AG04449 (cell line): ENCODE measurements at regions not wholly inside any gene's neighbourhood (a gene's known extent, or its start where the extent isn't known, plus 50 kb on each side); places are given as distances from the start of the nearest gene placed in this dataset.

Source experiments
- CTCF ChIA-PET: fragments of 350-600 bp; formaldehyde crosslinking; extraction: SDS; loops from one replicate; lab custom pipeline; 2021; ENCODE audit warnings: antibody characterized with exemption; lab: Yijun Ruan, JAX
- POLR2A ChIA-PET: fragments of 400-600, 350-600 bp; formaldehyde crosslinking; extraction: SDS; loops from one replicate; lab custom pipeline; 2020; ENCODE audit warnings: antibody characterized with exemption, inconsistent platforms; lab: Yijun Ruan, JAX
- DNase-seq: peaks from one replicate; pipeline ENCODE4 v3.0.0-alpha.2; 2010; ENCODE audit warnings: low read depth, low spot score
- H3K4me3 ChIP-seq: 2 replicates; pipeline ENCODE4 v1.5.1; 2011; ENCODE audit warnings: low read depth, mild to moderate bottlenecking, control low read depth, low read length
- CTCF ChIP-seq: IDR thresholded peaks from one replicate; pipeline ENCODE4 v1.5.1; 2011; ENCODE audit warnings: mild to moderate bottlenecking, moderate library complexity, low read length, control low read depth, inconsistent platforms; ENCODE audit not compliant: insufficient read depth; ENCODE audit errors: missing control alignments

- ChIA-PET POLR2A (no interaction called here), CTCF (interaction anchor here (1.2 to 5.9 kb wide), 2 partner anchors 9 to 13 kb away, joined by 3 to 47 read pairs; no protein-coding TSS in a partner anchor)
- DNase-seq, result no peak
- no peak for TF ChIP-seq CTCF
- no peak overlapping the region for H3K4me3 ChIP-seq
Measured at GRCh38 chr1:234705615-234706014, 95.6 kb upstream of the IRF2BP2 start.

- POLR2A ChIA-PET, result no interaction called here
- no peak overlapping the region for H3K4me3 ChIP-seq
- no peak for DNase-seq
- no peak for TF ChIP-seq CTCF
- CTCF ChIA-PET, result interaction anchor here (1.1 to 5.9 kb wide), 4 partner anchors 7 to 217 kb away, joined by 3 to 47 read pairs (median 3); no protein-coding TSS in a partner anchor
Measured at GRCh38 chr1:234704106-234704887, 94.3 kb upstream of the IRF2BP2 start.

- DNase-seq, result no peak
- ChIA-PET CTCF (interaction anchor here (1.7 to 5.9 kb wide), 2 partner anchors 8 to 10 kb away, joined by 4 to 47 read pairs; no protein-coding TSS in a partner anchor), POLR2A (no interaction called here)
- no peak for TF ChIP-seq CTCF
- no peak overlapping the region for H3K4me3 ChIP-seq
Measured at GRCh38 chr1:234702342-234703000, 92.5 kb upstream of the IRF2BP2 start.

GRCh38 chr1:234701737-234702341 is 91.9 kb upstream of the IRF2BP2 start:
- ChIA-PET CTCF (interaction anchor here (0.7 to 5.9 kb wide), 3 partner anchors 9 to 389 kb away, joined by 3 to 47 read pairs (median 4); no protein-coding TSS in a partner anchor), POLR2A (no interaction called here)
- DNase-seq, result no peak
- no peak overlapping the region for H3K4me3 ChIP-seq
- TF ChIP-seq CTCF, result no peak

GRCh38 chr1:234699795-234700665 is 90.1 kb upstream of the IRF2BP2 start:
- ChIA-PET POLR2A (interaction anchor here (0.6 kb wide), 1 partner anchor 18 kb away, joined by 3 read pairs; no protein-coding TSS in a partner anchor), CTCF (interaction anchor here (0.8 to 5.9 kb wide), 2 partner anchors 8 to 9 kb away, joined by 3 to 47 read pairs; no protein-coding TSS in a partner anchor)
- DNase-seq, result no peak
- H3K4me3 ChIP-seq, result no peak overlapping the region
- no peak for TF ChIP-seq CTCF
